CD8-positive, alpha-beta memory T cell (primary cell): ENCODE measurements at regions not wholly inside any gene's neighbourhood (a gene's known extent, or its start where the extent isn't known, plus 50 kb on each side); places are given as distances from the start of the nearest gene placed in this dataset.

ENCODE experiments used
- CTCF ChIA-PET: fragments of 350-600 bp; sonication (Branson Sonifier 250); formaldehyde crosslinking; loops from one replicate; lab custom pipeline; 2021; ENCODE audit warnings: antibody characterized with exemption; lab: Charles Lee
- POLR2A ChIA-PET: fragments of 350-600 bp; sonication (Branson Sonifier 250); formaldehyde crosslinking; loops from one replicate; lab custom pipeline; 2021; ENCODE audit warnings: antibody characterized with exemption; lab: Charles Lee
- DNase-seq, 5 donors: peaks; one replicate each; pipeline versions ENCODE4 v3.0.0 to v3.0.0-alpha.2; 2020 to 2022; ENCODE audit warnings: mixed read lengths in 1 of 5
- H3K27ac ChIP-seq: one replicate; pipeline ENCODE4 v1.7.0; 2013; ENCODE audit warnings: low read depth, mild to moderate bottlenecking, low read length, moderate library complexity
- H3K27me3 ChIP-seq: 2 replicates; pipeline ENCODE4 v1.7.0; 2013; ENCODE audit warnings: low read length, mild to moderate bottlenecking; ENCODE audit not compliant: insufficient read depth, poor library complexity, severe bottlenecking
- H3K36me3 ChIP-seq: 2 replicates; pipeline ENCODE4 v1.7.0; 2013; ENCODE audit warnings: mild to moderate bottlenecking, low read length, moderate library complexity; ENCODE audit not compliant: insufficient read depth
- H3K4me1 ChIP-seq: 2 replicates; pipeline ENCODE4 v1.7.0; 2013; ENCODE audit warnings: mild to moderate bottlenecking, low read length, moderate library complexity; ENCODE audit not compliant: insufficient read depth
- H3K4me3 ChIP-seq: 2 replicates; pipeline ENCODE4 v1.7.0; 2013; ENCODE audit warnings: mild to moderate bottlenecking, low read length
- H3K9me3 ChIP-seq: 2 replicates; pipeline ENCODE4 v1.7.0; 2013; ENCODE audit warnings: mild to moderate bottlenecking, low read length
- H3K27ac Mint-ChIP-seq, 8 donors: one replicate each; pipeline ENCODE4 v1.8.0; 2020 to 2021; ENCODE audit warnings: mixed read lengths in 8 of 8, mild to moderate bottlenecking in 6 of 8, inconsistent platforms in 3 of 8, moderate library complexity in 3 of 8
- H3K27me3 Mint-ChIP-seq, 2 donors: one replicate each; pipeline ENCODE4 v1.8.0; 2020 to 2021; ENCODE audit warnings: mixed read lengths in 2 of 2, mild to moderate bottlenecking in 1 of 2, moderate library complexity in 1 of 2
- H3K36me3 Mint-ChIP-seq, 3 donors: one replicate each; pipeline ENCODE4 v1.8.0; 2020 to 2021; ENCODE audit warnings: mixed read lengths in 3 of 3, inconsistent platforms in 1 of 3, mild to moderate bottlenecking in 1 of 3
- H3K4me1 Mint-ChIP-seq, 3 donors: one replicate each; pipeline ENCODE4 v1.8.0; 2020 to 2021; ENCODE audit warnings: mixed read lengths in 3 of 3, inconsistent platforms in 1 of 3, mild to moderate bottlenecking in 1 of 3
- H3K4me3 Mint-ChIP-seq, 7 donors: one replicate each; pipeline ENCODE4 v1.8.0; 2020 to 2021; ENCODE audit warnings: mixed read lengths in 7 of 7, mild to moderate bottlenecking in 6 of 7, moderate library complexity in 4 of 7, inconsistent platforms in 2 of 7
- H3K9me3 Mint-ChIP-seq, 5 donors: one replicate each; pipeline ENCODE4 v1.8.0; 2020 to 2022; ENCODE audit warnings: mixed read lengths in 5 of 5, mild to moderate bottlenecking in 3 of 5, moderate library complexity in 2 of 5, inconsistent platforms in 1 of 5

DNA sequence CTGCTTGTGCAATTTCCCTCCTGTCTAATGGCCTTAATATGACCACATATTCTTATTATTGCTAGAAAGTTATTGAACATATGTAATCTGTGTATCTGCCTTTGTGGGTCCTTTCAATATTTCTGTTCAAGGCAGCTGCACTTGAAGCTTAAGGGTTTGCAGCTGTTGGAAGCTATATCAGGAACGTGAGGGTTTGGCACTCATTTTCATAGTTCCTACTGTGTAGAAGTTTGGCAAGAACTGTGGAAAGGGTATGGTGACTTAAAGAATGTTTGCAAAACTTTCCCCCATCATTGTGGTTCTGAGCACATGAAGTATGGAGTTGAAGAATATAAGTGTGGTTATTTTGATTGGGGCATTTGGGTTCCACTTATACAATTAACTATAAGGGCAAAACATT lies 144.7 kb upstream of the SEMA3A start:
- Mint-ChIP-seq H3K4me1 (no peaks in the 10 kb centered on the region), H3K9me3 (peaks cover 3 to 13% (median 8%) of the 10 kb centered on the region in 5 donors), H3K36me3 (no peaks in the 10 kb centered on the region), H3K27ac (no peak overlapping the region), H3K4me3 (no peak overlapping the region), H3K27me3 (no peaks in the 10 kb centered on the region)
- ChIA-PET POLR2A (no interaction called here), CTCF (no interaction called here)
- H3K27me3 ChIP-seq: no peaks in the 10 kb centered on the region
- no peaks in the 10 kb centered on the region for H3K9me3 ChIP-seq
- no peak overlapping the region for H3K4me3 ChIP-seq
- no peaks in the 10 kb centered on the region for H3K36me3 ChIP-seq
- DNase-seq: no peak
- H3K4me1 ChIP-seq: no peaks in the 10 kb centered on the region
- H3K27ac ChIP-seq: no peak overlapping the region

DNA sequence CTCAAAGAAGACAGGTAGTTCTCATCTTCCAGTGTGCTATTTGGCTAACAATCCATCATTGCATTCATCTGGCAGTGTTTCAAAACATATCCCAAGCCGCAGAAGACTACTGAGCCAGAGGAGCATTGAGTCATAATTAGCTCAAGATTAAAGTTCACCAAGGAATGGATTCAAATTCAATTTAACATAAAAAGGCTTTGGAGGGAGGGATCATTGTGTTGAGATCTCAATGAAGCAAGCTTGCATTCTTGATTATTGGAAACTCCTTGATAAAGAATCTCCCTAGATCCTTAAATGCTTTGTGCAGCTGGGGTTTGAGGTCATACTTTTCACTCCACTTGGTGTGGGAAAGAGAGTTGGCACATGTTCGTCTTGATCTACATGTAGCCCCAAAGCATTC lies 142.8 kb upstream of the SEMA3A start:
- DNase-seq: no peak

DNA sequence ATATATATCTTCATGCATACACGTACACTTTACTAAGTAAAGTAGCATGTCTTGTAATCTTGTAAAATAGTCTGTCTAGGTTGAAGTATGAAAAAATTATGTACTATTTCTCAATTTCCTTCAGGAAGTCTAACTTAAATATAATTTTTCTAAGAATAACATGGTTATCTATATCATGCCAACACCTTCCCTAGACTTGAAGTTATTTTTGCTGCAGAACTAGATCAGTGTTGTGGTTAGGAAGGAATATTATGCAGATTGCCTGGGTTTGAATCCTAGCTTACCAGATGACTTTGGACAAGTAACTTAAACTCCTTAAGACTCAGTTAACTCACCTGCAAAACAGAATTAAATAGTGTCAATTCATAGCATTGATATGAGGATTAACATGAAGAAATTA lies 142.2 kb upstream of the SEMA3A start:
- Histone ChIP-seq H3K36me3 (no peaks in the 10 kb centered on the region), H3K27ac (no peak overlapping the region), H3K9me3 (no peaks in the 10 kb centered on the region), H3K27me3 (no peaks in the 10 kb centered on the region), H3K4me3 (no peak overlapping the region), H3K4me1 (no peaks in the 10 kb centered on the region)
- Mint-ChIP-seq H3K4me3 (no peak overlapping the region), H3K9me3 (peaks cover 0 to 9% (median 7%) of the 10 kb centered on the region in 5 donors), H3K36me3 (no peaks in the 10 kb centered on the region), H3K27ac (no peak overlapping the region), H3K4me1 (no peaks in the 10 kb centered on the region), H3K27me3 (no peaks in the 10 kb centered on the region)
- CTCF ChIA-PET: no interaction called here
- DNase-seq: no peak
- POLR2A ChIA-PET: no interaction called here

More for the DNA sequence above, 142.8 kb upstream of the SEMA3A start:
- Mint-ChIP-seq H3K4me3 (no peak overlapping the region), H3K4me1 (no peaks in the 10 kb centered on the region), H3K27me3 (no peaks in the 10 kb centered on the region), H3K27ac (no peak overlapping the region), H3K36me3 (no peaks in the 10 kb centered on the region), H3K9me3 (peaks cover 0 to 9% (median 6%) of the 10 kb centered on the region in 5 donors)
- Histone ChIP-seq H3K9me3 (no peaks in the 10 kb centered on the region), H3K36me3 (no peaks in the 10 kb centered on the region), H3K4me1 (no peaks in the 10 kb centered on the region), H3K27ac (no peak overlapping the region), H3K27me3 (no peaks in the 10 kb centered on the region), H3K4me3 (no peak overlapping the region)
- ChIA-PET CTCF (no interaction called here), POLR2A (no interaction called here)

DNA sequence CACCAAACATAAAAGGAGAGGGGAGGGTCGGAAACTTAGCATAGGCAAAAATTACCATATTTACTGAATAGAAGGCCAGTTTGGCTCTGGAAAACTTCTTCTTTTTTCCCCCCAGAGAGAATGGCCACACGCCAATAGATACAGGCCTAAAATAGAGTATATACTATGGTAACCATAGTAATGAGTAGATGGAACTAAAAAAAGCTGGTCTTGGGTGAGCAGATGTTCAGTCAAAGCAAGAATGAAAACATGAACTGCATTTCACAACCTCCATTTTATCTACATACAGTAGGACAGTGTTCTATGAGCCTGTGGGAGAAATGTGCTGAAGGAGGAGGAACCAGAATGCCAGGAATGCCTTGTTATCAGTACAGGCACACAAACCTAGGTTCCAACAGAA lies 141.7 kb upstream of the SEMA3A start:
- no peaks in the 10 kb centered on the region for H3K27me3 Mint-ChIP-seq
- no peak for DNase-seq
- H3K27me3 ChIP-seq: no peaks in the 10 kb centered on the region
- no peak overlapping the region for H3K27ac ChIP-seq
- peaks cover 0 to 9% (median 7%) of the 10 kb centered on the region in 5 donors for H3K9me3 Mint-ChIP-seq
- H3K36me3 ChIP-seq: no peaks in the 10 kb centered on the region
- H3K4me3 Mint-ChIP-seq: no peak overlapping the region
- no peaks in the 10 kb centered on the region for H3K9me3 ChIP-seq
- ChIA-PET CTCF (no interaction called here), POLR2A (no interaction called here)
- no peak overlapping the region for H3K27ac Mint-ChIP-seq
- no peak overlapping the region for H3K4me3 ChIP-seq
- no peaks in the 10 kb centered on the region for H3K36me3 Mint-ChIP-seq
- no peaks in the 10 kb centered on the region for H3K4me1 Mint-ChIP-seq
- no peaks in the 10 kb centered on the region for H3K4me1 ChIP-seq

DNA sequence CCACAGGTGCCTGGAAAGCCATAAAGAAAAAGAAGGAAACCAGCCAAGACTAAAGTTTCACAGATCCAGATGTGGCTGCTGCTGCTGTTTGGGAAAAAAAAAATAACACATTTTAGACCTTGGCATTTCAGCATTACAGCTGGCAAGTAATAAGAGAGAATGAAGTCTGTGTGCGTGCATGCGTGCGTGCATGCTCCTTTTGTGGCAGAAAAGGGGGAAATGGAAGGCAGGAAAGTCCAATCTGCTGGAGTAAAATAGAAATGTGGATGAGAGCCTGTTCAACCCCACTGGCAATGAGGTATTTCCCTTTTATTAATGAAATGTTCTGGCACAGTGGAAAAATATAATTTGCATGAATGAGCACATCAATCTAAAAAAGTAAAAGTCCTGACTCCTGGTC lies 137.0 kb upstream of the SEMA3A start:
- H3K27ac ChIP-seq: no peak overlapping the region
- Mint-ChIP-seq H3K27me3 (no peaks in the 10 kb centered on the region), H3K36me3 (no peaks in the 10 kb centered on the region), H3K27ac (no peak overlapping the region), H3K9me3 (peaks cover 0 to 10% (median 7%) of the 10 kb centered on the region in 5 donors), H3K4me1 (no peaks in the 10 kb centered on the region), H3K4me3 (no peak overlapping the region)
- POLR2A ChIA-PET: no interaction called here
- no peaks in the 10 kb centered on the region for H3K36me3 ChIP-seq
- DNase-seq: no peak
- H3K4me3 ChIP-seq: no peak overlapping the region
- H3K9me3 ChIP-seq: no peaks in the 10 kb centered on the region
- CTCF ChIA-PET: no interaction called here
- H3K27me3 ChIP-seq: no peaks in the 10 kb centered on the region
- H3K4me1 ChIP-seq: no peaks in the 10 kb centered on the region

DNA sequence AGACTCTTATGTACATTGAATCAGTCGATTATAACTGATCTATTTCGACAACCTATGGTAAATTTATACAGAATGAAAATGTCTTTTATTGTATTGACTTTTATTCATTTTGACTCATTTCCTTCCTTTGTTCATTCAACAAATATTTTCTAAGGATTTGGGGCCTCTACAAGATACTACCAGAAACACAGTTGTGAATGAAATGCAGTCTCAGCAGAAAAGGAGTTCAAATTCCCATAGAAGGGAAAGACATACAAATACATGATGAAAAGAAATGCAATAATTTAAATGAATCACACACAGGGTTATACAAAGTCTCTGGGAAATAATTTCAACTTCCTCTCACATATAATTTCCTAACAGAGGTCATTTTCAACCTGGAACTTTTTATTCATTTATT lies 134.0 kb upstream of the SEMA3A start:
- Mint-ChIP-seq H3K27me3 (no peaks in the 10 kb centered on the region), H3K27ac (no peak overlapping the region), H3K4me3 (no peak overlapping the region), H3K4me1 (no peaks in the 10 kb centered on the region), H3K36me3 (no peaks in the 10 kb centered on the region), H3K9me3 (peaks cover 0 to 9% (median 7%) of the 10 kb centered on the region in 5 donors)
- no peak for DNase-seq
- ChIA-PET CTCF (no interaction called here), POLR2A (no interaction called here)
- no peak overlapping the region for H3K27ac ChIP-seq
- H3K4me3 ChIP-seq: no peak overlapping the region
- H3K4me1 ChIP-seq: no peaks in the 10 kb centered on the region
- H3K36me3 ChIP-seq: no peaks in the 10 kb centered on the region
- no peaks in the 10 kb centered on the region for H3K27me3 ChIP-seq
- H3K9me3 ChIP-seq: no peaks in the 10 kb centered on the region

DNA sequence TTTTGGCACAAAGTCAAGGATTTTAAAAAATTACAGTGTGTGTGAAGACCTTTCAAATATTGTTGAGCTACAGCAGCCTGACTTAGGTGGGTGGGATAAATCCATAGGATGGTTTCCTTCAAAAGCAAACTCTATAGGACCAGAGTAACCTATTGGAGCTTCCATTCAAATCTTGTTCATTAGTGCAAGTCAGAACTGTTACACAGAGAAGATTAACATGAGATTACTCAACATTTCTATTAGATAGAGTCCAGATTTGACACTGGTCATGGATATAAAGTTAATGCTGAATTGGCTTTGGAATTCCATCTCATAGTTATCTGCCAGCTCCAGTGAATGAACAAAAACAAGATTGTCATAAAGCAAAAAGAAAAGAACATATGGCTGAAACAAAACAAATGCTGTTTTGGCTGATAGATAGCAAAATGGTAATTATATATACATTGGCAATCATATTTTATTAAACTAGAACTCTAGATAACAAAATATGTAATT lies 129.6 kb upstream of the SEMA3A start:
- Mint-ChIP-seq H3K4me1 (no peaks in the 10 kb centered on the region), H3K36me3 (no peaks in the 10 kb centered on the region), H3K27me3 (no peaks in the 10 kb centered on the region), H3K4me3 (no peak overlapping the region), H3K27ac (no peak overlapping the region), H3K9me3 (peaks cover 3 to 9% (median 6%) of the 10 kb centered on the region in 5 donors)
- H3K4me3 ChIP-seq: no peak overlapping the region
- CTCF ChIA-PET: no interaction called here
- no peak for DNase-seq
- no peaks in the 10 kb centered on the region for H3K36me3 ChIP-seq
- H3K9me3 ChIP-seq: no peaks in the 10 kb centered on the region
- no peaks in the 10 kb centered on the region for H3K4me1 ChIP-seq
- POLR2A ChIA-PET: no interaction called here
- H3K27ac ChIP-seq: no peak overlapping the region
- no peaks in the 10 kb centered on the region for H3K27me3 ChIP-seq

DNA sequence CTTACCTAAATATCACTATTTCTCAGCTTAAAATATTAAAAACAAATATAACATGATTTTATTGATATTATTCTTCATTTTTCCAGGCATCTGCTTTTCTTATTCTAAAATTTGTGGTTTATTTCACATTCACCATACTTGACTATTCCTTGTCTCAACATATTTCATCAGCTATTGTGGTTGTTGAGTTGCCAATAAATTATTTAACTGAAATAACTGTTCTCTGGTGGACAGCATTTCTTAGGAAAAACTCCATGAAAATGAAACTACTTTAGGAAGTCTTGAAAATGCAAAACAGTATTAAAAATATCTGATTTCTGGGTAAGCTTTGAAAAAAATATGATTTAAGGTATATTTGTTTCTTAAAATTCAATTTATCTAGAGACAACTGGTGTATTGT lies 122.9 kb upstream of the SEMA3A start:
- Mint-ChIP-seq H3K4me1 (no peaks in the 10 kb centered on the region), H3K9me3 (peaks cover 2 to 24% (median 3%) of the 10 kb centered on the region in 5 donors), H3K27ac (no peak overlapping the region), H3K36me3 (no peaks in the 10 kb centered on the region), H3K4me3 (no peak overlapping the region), H3K27me3 (no peaks in the 10 kb centered on the region)
- H3K36me3 ChIP-seq: no peaks in the 10 kb centered on the region
- DNase-seq: no peak
- no peaks in the 10 kb centered on the region for H3K27me3 ChIP-seq
- POLR2A ChIA-PET: no interaction called here
- no peak overlapping the region for H3K27ac ChIP-seq
- H3K9me3 ChIP-seq: no peaks in the 10 kb centered on the region
- no peaks in the 10 kb centered on the region for H3K4me1 ChIP-seq
- CTCF ChIA-PET: no interaction called here
- H3K4me3 ChIP-seq: no peak overlapping the region

DNA sequence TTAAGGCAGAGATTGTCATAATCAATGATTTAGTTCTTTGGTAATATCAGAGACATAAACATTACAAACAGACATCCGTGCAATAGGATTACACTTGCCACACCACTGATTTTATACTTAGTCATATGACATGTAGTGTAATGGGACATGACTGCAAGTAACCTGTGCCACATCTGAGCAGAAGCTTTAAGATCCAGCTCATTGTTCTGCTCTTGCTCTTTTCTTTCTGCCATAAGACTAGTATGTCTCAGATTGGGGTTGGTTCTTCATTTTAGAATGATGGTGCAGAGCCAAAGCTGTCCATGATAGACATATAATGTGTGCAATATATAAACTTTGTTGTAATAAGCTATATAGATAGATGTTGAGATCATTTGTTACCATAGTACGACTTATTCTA lies 119.7 kb upstream of the SEMA3A start:
- no peak overlapping the region for H3K4me3 ChIP-seq
- no peak for DNase-seq
- H3K9me3 Mint-ChIP-seq: peaks cover 0 to 21% (median 2%) of the 10 kb centered on the region in 5 donors
- H3K4me1 ChIP-seq: no peaks in the 10 kb centered on the region
- H3K4me3 Mint-ChIP-seq: no peak overlapping the region
- no peak overlapping the region for H3K27ac ChIP-seq
- POLR2A ChIA-PET: no interaction called here
- H3K36me3 ChIP-seq: no peaks in the 10 kb centered on the region
- H3K36me3 Mint-ChIP-seq: no peaks in the 10 kb centered on the region
- no peak overlapping the region for H3K27ac Mint-ChIP-seq
- CTCF ChIA-PET: no interaction called here
- H3K9me3 ChIP-seq: no peaks in the 10 kb centered on the region
- no peaks in the 10 kb centered on the region for H3K27me3 ChIP-seq
- no peaks in the 10 kb centered on the region for H3K4me1 Mint-ChIP-seq
- no peaks in the 10 kb centered on the region for H3K27me3 Mint-ChIP-seq
